Spleen (tissue), 11 donors: ENCODE measurements at regions not wholly inside any gene's neighbourhood (a gene's known extent, or its start where the extent isn't known, plus 50 kb on each side); places are given as distances from the start of the nearest gene placed in this dataset.

Experiments used
- DNase-seq: peaks from one replicate; pipeline ENCODE4 v3.0.0-alpha.2; 2020
- H3K27ac ChIP-seq, 8 donors: fragments of 200-600 bp; sonication (generic) in 7 of 8; 1 replicate in 4 of 8; 2 replicates in 4 of 8; pipeline versions ENCODE4 v1.5.0 to v1.8.0; 2016 to 2021; ENCODE audit warnings: inconsistent platforms in 4 of 8, mild to moderate bottlenecking in 4 of 8, moderate library complexity in 1 of 8
- H3K27me3 ChIP-seq, 7 donors: fragments of 200-600 bp; sonication (generic) in 6 of 7; replicated peaks in 1 of 7; 1 replicate in 4 of 7; 2 replicates in 3 of 7; pipeline versions ENCODE4 v1.5.0 to v1.8.0; 2016 to 2021; ENCODE audit warnings: inconsistent platforms in 3 of 7, mild to moderate bottlenecking in 1 of 7
- H3K36me3 ChIP-seq, 6 donors: fragments of 200-600 bp; sonication (generic) in 5 of 6; 1 replicate in 4 of 6; 2 replicates in 2 of 6; pipeline versions ENCODE4 v1.5.0 to v1.8.0; 2016 to 2021; ENCODE audit warnings: inconsistent platforms in 2 of 6
- H3K4me1 ChIP-seq, 6 donors: fragments of 200-600 bp; sonication (generic) in 5 of 6; 1 replicate in 3 of 6; 2 replicates in 3 of 6; pipeline versions ENCODE4 v1.5.0 to v1.8.0; 2016 to 2021; ENCODE audit warnings: inconsistent platforms in 3 of 6
- H3K4me3 ChIP-seq, 8 donors: fragments of 200-600 bp; sonication (generic) in 7 of 8; 1 replicate in 4 of 8; 2 replicates in 4 of 8; pipeline versions ENCODE4 v1.5.0 to v1.8.0; 2016 to 2021; ENCODE audit warnings: inconsistent platforms in 4 of 8, mild to moderate bottlenecking in 4 of 8, moderate library complexity in 2 of 8
- H3K9me3 ChIP-seq, 8 donors: fragments of 200-600 bp; sonication (generic) in 7 of 8; 1 replicate in 4 of 8; 2 replicates in 4 of 8; pipeline versions ENCODE4 v1.5.0 to v1.8.0; 2016 to 2021; ENCODE audit warnings: inconsistent platforms in 4 of 8
- CTCF ChIP-seq, 11 experiments: fragments of 200-600 bp in 7 of 11; fragments of 450-650 bp in 4 of 11; sonication (generic) in 4 of 11; IDR thresholded peaks in 8 of 11; conservative IDR thresholded peaks in 3 of 11; 1 replicate in 7 of 11; 2 replicates in 4 of 11; pipeline versions ENCODE4 v1.4.0 to v1.8.0; 2016 to 2021; ENCODE audit warnings: antibody characterized with exemption in 11 of 11, inconsistent platforms in 4 of 11, mild to moderate bottlenecking in 1 of 11
- POLR2A ChIP-seq, 3 donors: fragments of 450-650 bp; IDR thresholded peaks; one replicate each; pipeline ENCODE4 v1.5.1; 2017; ENCODE audit warnings: antibody characterized with exemption in 3 of 3, mild to moderate bottlenecking in 1 of 3
- POLR2AphosphoS5 ChIP-seq, 3 donors: sonication (generic); formaldehyde crosslinking; IDR thresholded peaks; one replicate each; pipeline ENCODE4 v1.5.1; 2017; ENCODE audit warnings: antibody characterized with exemption in 3 of 3
- WGBS, 5 donors: extraction: QIAGEN DNeasy Blood & Tissue Kit in 3 of 5; methylation state at CpG; one replicate each; pipeline versions ENCODE4 v1.1.5 to v1.1.7; 2013 to 2018; 5-methylcytosine and 5-hydroxymethylcytosine counted together
- intact Hi-C: fragments of 100-400 bp; cut with DNase I; formaldehyde crosslinking; loops from one replicate; pipeline ENCODE4 v1.15.0; 2023; ENCODE audit warnings: low total_unique reads
- donor health status: healthy with polysubstance abuse.
- donor health status: DM: no; HTN: no; CAD: no; lungs with moderate emphysema.
- donor health status: DM: no; HTN: no; CAD: no.
- donor health status: Bipolar disorder and iron deficiency.
- donor health status: healthy.
- donor health status: DM: no; HTN: no; CAD: no.
- donor health status: DM: yes; HTN: yes; CAD: no.

- peaks cover 0 to 95% (median 65%) of the 10 kb centered on the region in 8 donors for H3K9me3 ChIP-seq
These were observed 316.4 kb upstream of the TUSC1 start for GRCh38 chr9:25994605-25995004.

GRCh38 chr9:25990376-25990775 lies 312.1 kb upstream of the TUSC1 start:
- Histone ChIP-seq H3K4me3 (no peak overlapping the region), H3K9me3 (peaks cover 0 to 93% (median 87%) of the 10 kb centered on the region in 8 donors), H3K4me1 (no peaks in the 10 kb centered on the region), H3K36me3 (no peaks in the 10 kb centered on the region), H3K27ac (no peak overlapping the region), H3K27me3 (no peaks in the 10 kb centered on the region)
- DNase-seq, result no peak
- TF ChIP-seq POLR2AphosphoS5 (IDR thresholded peaks at IDR 0.05) (no peak), CTCF (IDR thresholded peaks at IDR 0.05 in 8 of 11, conservative IDR thresholded peaks at IDR 0.05 in 3 of 11) (no peak), POLR2A (IDR thresholded peaks at IDR 0.05) (no peak)
- WGBS, 5 donors, result 33 to 75% (median 57%) methylated on average over 1 of the region's 1 CpG
- intact Hi-C loops, result no loop called here

More at GRCh38 chr9:25994605-25995004, 316.4 kb upstream of the TUSC1 start:
- Histone ChIP-seq H3K4me3 (no peak overlapping the region), H3K4me1 (no peaks in the 10 kb centered on the region), H3K36me3 (no peaks in the 10 kb centered on the region), H3K27ac (no peak overlapping the region), H3K27me3 (no peaks in the 10 kb centered on the region)
- intact Hi-C loops, result no loop called here
- no peak for DNase-seq
- 25 to 47% (median 38%) methylated on average over 6 of the region's 6 CpGs for WGBS, 5 donors
- no peak for TF ChIP-seq POLR2AphosphoS5 (IDR thresholded peaks at IDR 0.05)

GRCh38 chr9:25975667-25976066 lies 297.4 kb upstream of the TUSC1 start:
- Histone ChIP-seq H3K4me3 (no peak overlapping the region), H3K9me3 (peaks cover 0 to 26% (median 16%) of the 10 kb centered on the region in 8 donors), H3K27ac (no peak overlapping the region), H3K36me3 (no peaks in the 10 kb centered on the region), H3K27me3 (no peaks in the 10 kb centered on the region), H3K4me1 (no peaks in the 10 kb centered on the region)
- TF ChIP-seq POLR2A (IDR thresholded peaks at IDR 0.05) (no peak), POLR2AphosphoS5 (IDR thresholded peaks at IDR 0.05) (no peak), CTCF (IDR thresholded peaks at IDR 0.05 in 8 of 11, conservative IDR thresholded peaks at IDR 0.05 in 3 of 11) (no peak)
- intact Hi-C loops, result no loop called here
- no peak for DNase-seq
- WGBS, 5 donors, result 84 to 90% (median 86%) methylated on average over 1 of the region's 1 CpG

GRCh38 chr9:25964239-25964638 lies 286.0 kb upstream of the TUSC1 start:
- H3K27me3 ChIP-seq, result no peaks in the 10 kb centered on the region
- 38 to 52% (median 44%) methylated on average over 3 of the region's 3 CpGs for WGBS, 5 donors
- peaks cover 0 to 35% (median 19%) of the 10 kb centered on the region in 8 donors for H3K9me3 ChIP-seq
- H3K27ac ChIP-seq, result no peak overlapping the region
- no peak for DNase-seq
- intact Hi-C loops, result no loop called here
- no peaks in the 10 kb centered on the region for H3K4me1 ChIP-seq
- H3K4me3 ChIP-seq, result no peak overlapping the region
- H3K36me3 ChIP-seq, result no peaks in the 10 kb centered on the region
- TF ChIP-seq POLR2A (IDR thresholded peaks at IDR 0.05) (no peak), CTCF (IDR thresholded peaks at IDR 0.05 in 8 of 11, conservative IDR thresholded peaks at IDR 0.05 in 3 of 11) (peak in 3 of 11 experiments; percentile 24 to 33 (median 30)), POLR2AphosphoS5 (IDR thresholded peaks at IDR 0.05) (no peak)

GRCh38 chr9:25960178-25960577 lies 281.9 kb upstream of the TUSC1 start:
- no peak for TF ChIP-seq CTCF (IDR thresholded peaks at IDR 0.05 in 8 of 11, conservative IDR thresholded peaks at IDR 0.05 in 3 of 11)
- no peak for TF ChIP-seq POLR2A (IDR thresholded peaks at IDR 0.05)
- no peak for TF ChIP-seq POLR2AphosphoS5 (IDR thresholded peaks at IDR 0.05)
- 62 to 74% (median 64%) methylated on average over 3 of the region's 3 CpGs for WGBS, 5 donors
- DNase-seq, result no peak
- Histone ChIP-seq H3K9me3 (peaks cover 0 to 35% (median 19%) of the 10 kb centered on the region in 8 donors), H3K27me3 (no peaks in the 10 kb centered on the region), H3K36me3 (no peaks in the 10 kb centered on the region), H3K27ac (no peak overlapping the region), H3K4me3 (no peak overlapping the region), H3K4me1 (no peaks in the 10 kb centered on the region)
- intact Hi-C loops, result no loop called here
